H1 (cell line): ENCODE measurements at regions not wholly inside any gene's neighbourhood (a gene's known extent, or its start where the extent isn't known, plus 50 kb on each side); places are given as distances from the start of the nearest gene placed in this dataset.

Experiments used
- CREB1 ChIP-seq: IDR thresholded peaks from 2 replicates; pipeline ENCODE4 v1.6.1; 2012; ENCODE audit warnings: inconsistent platforms
- JUN ChIP-seq: IDR thresholded peaks from 2 replicates; pipeline ENCODE4 v1.6.1; 2011; ENCODE audit warnings: low read depth, mild to moderate bottlenecking, improper control_type of control experiment, low read length
- JUND ChIP-seq: IDR thresholded peaks from 2 replicates; pipeline ENCODE4 v1.6.1; 2011; ENCODE audit warnings: mild to moderate bottlenecking, improper control_type of control experiment, low read length
- POLR2AphosphoS5 ChIP-seq: IDR thresholded peaks from 2 replicates; pipeline ENCODE4 v1.6.1; 2011; ENCODE audit warnings: low read depth, low read length
- RNF2 ChIP-seq: fragments of 200-900, 300-1000 bp; sonication (generic); IDR thresholded peaks from 2 replicates; pipeline ENCODE4 v1.7.1; 2016; ENCODE audit warnings: borderline replicate concordance, low read depth, mild to moderate bottlenecking, antibody characterized with exemption, low read length; ENCODE audit not compliant: poor library complexity, severe bottlenecking; ENCODE audit errors: missing control alignments

GRCh38 chr4:18511727-18512126 lies 490.2 kb upstream of the LCORL start:
- TF ChIP-seq JUN (no peak), POLR2AphosphoS5 (no peak), JUND (no peak), RNF2 (no peak), CREB1 (no peak)
